Smooth muscle cell (in vitro differentiated cells): ENCODE measurements at regions not wholly inside any gene's neighbourhood (a gene's known extent, or its start where the extent isn't known, plus 50 kb on each side); places are given as distances from the start of the nearest gene placed in this dataset.
"Not testable (repeated sequence)": the region's sequence is repeated elsewhere in the genome, so short reads cannot be mapped to it uniquely, and the experiment has no call there.

Source experiments
- DNase-seq: peaks from one replicate; lab custom pipeline; 2025; ENCODE audit not compliant: unreplicated experiment; lab: John Stamatoyannopoulos, UW
- H2AFZ ChIP-seq: fragments of 200-600 bp; sonication (generic); 2 replicates; pipeline ENCODE4 v1.6.0; 2016; ENCODE audit warnings: antibody characterized with exemption, low read depth, mild to moderate bottlenecking
- H3F3A ChIP-seq: fragments of 200-600 bp; sonication (generic); 2 replicates; pipeline ENCODE4 v1.6.0; 2017; ENCODE audit warnings: antibody characterized with exemption, low read depth
- H3K27ac ChIP-seq: fragments of 200-600 bp; sonication (generic); 2 replicates; pipeline ENCODE4 v1.5.1; 2016; ENCODE audit warnings: low read depth, mild to moderate bottlenecking
- H3K27me3 ChIP-seq: fragments of 200-600 bp; sonication (generic); 2 replicates; pipeline ENCODE4 v1.6.1; 2016; ENCODE audit warnings: low read depth, mild to moderate bottlenecking
- H3K36me3 ChIP-seq: fragments of 200-600 bp; sonication (generic); 2 replicates; pipeline ENCODE4 v1.5.1; 2016; ENCODE audit warnings: low read depth
- H3K4me1 ChIP-seq: fragments of 200-600 bp; sonication (generic); 2 replicates; pipeline ENCODE4 v1.5.1; 2016; ENCODE audit warnings: low read depth
- H3K4me2 ChIP-seq: fragments of 200-600 bp; sonication (generic); 2 replicates; pipeline ENCODE4 v1.6.0; 2016; ENCODE audit warnings: mild to moderate bottlenecking
- H3K4me3 ChIP-seq: fragments of 200-600 bp; sonication (generic); 2 replicates; pipeline ENCODE4 v1.5.1; 2016; ENCODE audit warnings: mild to moderate bottlenecking
- H3K79me2 ChIP-seq: fragments of 200-600 bp; sonication (generic); 2 replicates; pipeline ENCODE4 v1.6.0; 2016; ENCODE audit warnings: low read depth, mild to moderate bottlenecking
- H3K9ac ChIP-seq: fragments of 200-600 bp; sonication (generic); 2 replicates; pipeline ENCODE4 v1.6.0; 2016; ENCODE audit warnings: low read depth
- H3K9me3 ChIP-seq: fragments of 200-600 bp; sonication (generic); replicated peaks from 2 replicates; pipeline ENCODE4 v1.5.1; 2016; ENCODE audit warnings: low read depth
- H4K20me1 ChIP-seq: fragments of 200-600 bp; sonication (generic); 2 replicates; pipeline ENCODE4 v1.6.0; 2016; ENCODE audit warnings: low read depth
- WGBS: methylation state at CpG from one replicate; pipeline ENCODE4 v1.1.7; 2016; ENCODE audit warnings: low lambda C conversion rate; 5-methylcytosine and 5-hydroxymethylcytosine counted together

DNA sequence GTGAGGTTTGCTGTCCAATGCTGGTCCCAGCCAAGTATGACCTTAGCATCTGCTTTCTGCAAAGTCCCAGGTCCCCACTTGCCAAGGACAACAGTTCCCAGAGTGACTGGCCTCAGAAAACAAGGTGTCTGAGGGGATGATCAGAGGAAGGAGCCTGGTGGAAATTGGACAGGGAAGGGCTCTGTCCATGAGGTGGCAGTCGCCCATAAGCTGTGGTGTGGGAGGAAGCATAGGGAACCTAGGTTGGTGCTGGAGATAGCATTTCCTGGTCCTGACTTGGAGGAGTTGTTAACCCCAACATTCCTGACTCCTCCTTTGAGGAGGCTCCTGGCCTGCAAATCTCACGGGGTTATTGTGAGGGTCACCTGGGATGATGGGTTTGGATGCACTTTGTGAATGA lies 77.8 kb downstream of the LIMS4 start:
- not testable (repeated sequence) for H3K4me3 ChIP-seq, H2AFZ ChIP-seq, H3K27ac ChIP-seq, H3K36me3 ChIP-seq, H3K27me3 ChIP-seq, H3K9ac ChIP-seq, H3K4me1 ChIP-seq, H3K4me2 ChIP-seq, DNase-seq, H3K9me3 ChIP-seq, H3F3A ChIP-seq, H3K79me2 ChIP-seq, H4K20me1 ChIP-seq
- no CpG with 5 or more reads among the region's 2 CpGs for WGBS

DNA sequence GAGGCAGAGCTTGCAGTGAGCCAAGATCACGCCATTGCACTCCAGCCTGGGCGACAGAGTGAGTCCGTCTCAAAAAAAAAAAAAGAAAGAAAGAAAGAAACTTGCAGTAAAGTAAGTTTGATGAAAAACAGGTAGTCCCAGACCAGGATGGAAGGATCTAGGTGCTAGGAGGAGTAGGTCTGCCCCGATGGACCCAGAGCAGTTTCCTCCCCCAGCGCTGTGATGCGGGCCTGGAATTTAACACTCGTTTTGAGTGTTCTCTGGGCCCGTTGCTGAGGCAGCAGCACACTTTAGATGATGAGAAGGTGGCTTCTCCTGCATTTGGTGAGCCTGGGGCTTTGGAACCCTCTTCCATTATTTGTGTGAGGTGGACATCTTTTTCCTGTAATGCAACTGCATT lies 80.2 kb downstream of the LIMS4 start:
- H3K9me3 ChIP-seq, H3K27ac ChIP-seq, H3K27me3 ChIP-seq, H4K20me1 ChIP-seq, H3F3A ChIP-seq, H3K4me2 ChIP-seq, H3K4me3 ChIP-seq, DNase-seq, H3K4me1 ChIP-seq, H2AFZ ChIP-seq, H3K36me3 ChIP-seq, H3K79me2 ChIP-seq, H3K9ac ChIP-seq: not testable (repeated sequence)
- whole genome bisulfite sequencing, result 89% methylated on average over 5 of the region's 8 CpGs

DNA sequence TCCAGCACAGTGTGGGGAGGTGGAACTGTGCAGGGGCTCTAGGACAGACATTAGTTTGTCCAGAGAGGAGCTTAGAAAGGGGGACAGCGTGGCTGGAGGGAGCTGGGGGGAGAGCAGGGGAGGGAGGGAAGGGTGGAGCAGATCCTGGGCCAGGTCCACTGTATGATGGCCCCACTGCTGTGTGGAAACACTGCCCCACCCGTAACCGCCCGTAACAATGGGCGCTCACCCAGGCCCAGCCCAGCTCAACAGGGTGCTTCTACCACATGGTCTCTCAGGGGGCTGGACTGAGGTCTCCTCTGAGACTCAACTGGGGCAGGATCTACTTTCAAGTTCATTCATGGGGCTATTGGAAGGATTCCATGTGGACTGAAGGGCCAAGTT lies 81.6 kb downstream of the LIMS4 start:
- not testable (repeated sequence) for H3K4me3 ChIP-seq, H2AFZ ChIP-seq, H3K79me2 ChIP-seq, H4K20me1 ChIP-seq, DNase-seq, H3K9me3 ChIP-seq, H3K27ac ChIP-seq, H3F3A ChIP-seq, H3K27me3 ChIP-seq, H3K9ac ChIP-seq, H3K4me2 ChIP-seq, H3K4me1 ChIP-seq, H3K36me3 ChIP-seq
- WGBS, result no CpG with 5 or more reads among the region's 5 CpGs

DNA sequence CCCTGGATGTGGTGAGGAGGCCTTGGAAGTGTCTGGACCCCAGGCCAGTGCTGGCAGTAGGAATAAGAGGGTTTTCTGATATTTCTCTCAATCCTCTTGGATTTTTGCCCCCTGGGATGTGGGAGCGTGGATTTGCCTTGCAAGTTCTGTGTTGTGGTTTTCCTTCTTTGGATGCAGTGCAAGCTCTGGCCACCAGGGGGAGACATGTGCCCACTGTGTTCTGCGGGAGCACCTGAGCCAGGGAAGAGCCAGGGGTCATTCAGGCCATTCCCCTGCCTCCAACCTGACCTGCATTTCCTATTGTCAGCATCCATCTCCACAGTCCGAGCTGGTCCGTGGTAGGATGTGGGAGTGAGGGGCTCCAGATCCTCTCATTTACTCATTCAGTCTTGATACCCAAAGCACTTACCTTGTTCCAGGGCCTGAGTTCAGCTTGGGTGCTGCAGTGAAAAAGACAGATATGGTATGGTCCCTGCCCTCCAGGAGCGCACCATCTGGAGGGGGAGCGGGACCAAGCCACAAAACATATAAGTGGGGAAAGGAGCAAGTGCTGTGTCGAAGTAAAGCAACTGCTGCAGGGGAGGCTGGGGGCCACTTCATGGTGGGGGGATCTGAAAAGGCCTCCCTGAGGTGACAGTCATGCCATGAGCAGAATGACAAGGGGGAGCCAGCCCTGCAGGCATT lies 82.1 kb downstream of the LIMS4 start:
- H3K27ac ChIP-seq, DNase-seq, H3K4me3 ChIP-seq, H3F3A ChIP-seq, H2AFZ ChIP-seq, H3K9ac ChIP-seq, H3K27me3 ChIP-seq, H3K4me2 ChIP-seq, H4K20me1 ChIP-seq, H3K9me3 ChIP-seq, H3K36me3 ChIP-seq, H3K79me2 ChIP-seq, H3K4me1 ChIP-seq: not testable (repeated sequence)
- WGBS, result 70% methylated on average over 5 of the region's 7 CpGs

DNA sequence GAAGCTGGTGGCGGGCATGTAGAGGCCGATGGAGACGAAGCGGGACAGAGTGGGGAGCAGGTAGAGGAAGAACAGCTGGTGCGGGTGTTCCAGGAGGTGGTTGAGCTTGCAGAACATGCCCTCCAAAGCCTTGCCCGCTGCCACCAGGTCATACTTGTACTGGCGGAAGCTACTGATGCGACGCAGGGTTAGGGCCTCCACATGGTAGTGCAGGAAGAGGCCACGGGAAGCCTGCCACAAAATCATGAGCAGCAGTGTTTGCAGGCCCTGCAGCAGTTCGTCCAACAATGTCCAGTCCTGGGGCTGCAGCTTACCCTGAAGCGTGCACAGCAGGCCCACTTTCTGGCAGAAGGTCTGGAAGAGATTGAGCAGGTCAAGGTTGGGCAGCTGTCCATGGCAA lies 85.6 kb downstream of the LIMS4 start:
- H3F3A ChIP-seq, DNase-seq, H3K9me3 ChIP-seq, H3K4me1 ChIP-seq, H3K27ac ChIP-seq, H3K79me2 ChIP-seq, H3K9ac ChIP-seq, H3K4me2 ChIP-seq, H2AFZ ChIP-seq, H3K36me3 ChIP-seq, H3K4me3 ChIP-seq, H3K27me3 ChIP-seq, H4K20me1 ChIP-seq: not testable (repeated sequence)
- WGBS, result 97% methylated on average over 7 of the region's 12 CpGs

DNA sequence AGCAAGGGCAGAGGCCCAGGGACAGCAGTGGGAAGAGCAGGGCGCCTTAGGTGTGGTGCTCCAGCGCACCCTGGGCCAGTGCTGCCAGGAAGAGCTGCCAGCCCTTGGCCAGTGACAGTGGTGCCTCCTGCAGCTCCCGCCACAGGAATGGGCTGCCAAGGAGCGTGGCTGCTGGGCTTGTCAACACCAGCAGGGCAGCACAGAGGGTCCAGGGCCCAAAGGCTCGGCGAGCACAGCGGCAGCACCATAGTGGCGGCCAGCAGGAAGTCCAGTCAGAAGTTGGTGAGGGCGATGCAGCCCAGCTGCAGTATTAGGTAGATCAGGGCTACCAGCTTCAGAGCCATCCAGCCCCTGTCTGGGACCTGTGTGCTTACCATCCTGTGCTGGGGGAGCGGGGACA lies 86.1 kb downstream of the LIMS4 start:
- H3K27ac ChIP-seq, H4K20me1 ChIP-seq, H3K4me1 ChIP-seq, DNase-seq, H2AFZ ChIP-seq, H3F3A ChIP-seq, H3K9ac ChIP-seq, H3K4me2 ChIP-seq, H3K27me3 ChIP-seq, H3K4me3 ChIP-seq, H3K36me3 ChIP-seq, H3K79me2 ChIP-seq, H3K9me3 ChIP-seq: not testable (repeated sequence)
- 97% methylated on average over 8 of the region's 10 CpGs for WGBS

DNA sequence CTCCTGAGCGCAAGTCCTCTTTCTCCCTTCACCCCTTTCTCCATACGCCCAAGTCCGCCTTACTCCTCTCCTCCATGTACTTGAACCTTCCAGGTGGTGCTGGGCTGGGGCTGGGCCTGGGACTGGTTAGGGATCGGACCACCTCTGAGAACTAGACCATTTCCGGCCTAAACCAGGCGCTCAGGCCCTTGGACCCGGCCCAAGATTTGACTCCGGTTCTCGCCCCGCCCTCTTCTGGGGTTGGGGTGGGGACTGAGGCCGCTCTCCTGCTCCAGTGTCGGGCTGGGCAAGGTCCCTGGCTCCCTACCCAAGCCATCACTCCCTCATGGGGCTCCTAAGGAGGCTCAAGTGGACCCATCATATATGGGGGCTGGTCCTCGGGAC lies 87.9 kb downstream of the LIMS4 start:
- H3K9ac ChIP-seq, H3K4me1 ChIP-seq, H3K27ac ChIP-seq, H3K9me3 ChIP-seq, H3F3A ChIP-seq, H3K27me3 ChIP-seq, DNase-seq, H3K36me3 ChIP-seq, H3K79me2 ChIP-seq, H2AFZ ChIP-seq, H4K20me1 ChIP-seq, H3K4me2 ChIP-seq, H3K4me3 ChIP-seq: not testable (repeated sequence)
- 100% methylated on average over 1 of the region's 13 CpGs for WGBS

DNA sequence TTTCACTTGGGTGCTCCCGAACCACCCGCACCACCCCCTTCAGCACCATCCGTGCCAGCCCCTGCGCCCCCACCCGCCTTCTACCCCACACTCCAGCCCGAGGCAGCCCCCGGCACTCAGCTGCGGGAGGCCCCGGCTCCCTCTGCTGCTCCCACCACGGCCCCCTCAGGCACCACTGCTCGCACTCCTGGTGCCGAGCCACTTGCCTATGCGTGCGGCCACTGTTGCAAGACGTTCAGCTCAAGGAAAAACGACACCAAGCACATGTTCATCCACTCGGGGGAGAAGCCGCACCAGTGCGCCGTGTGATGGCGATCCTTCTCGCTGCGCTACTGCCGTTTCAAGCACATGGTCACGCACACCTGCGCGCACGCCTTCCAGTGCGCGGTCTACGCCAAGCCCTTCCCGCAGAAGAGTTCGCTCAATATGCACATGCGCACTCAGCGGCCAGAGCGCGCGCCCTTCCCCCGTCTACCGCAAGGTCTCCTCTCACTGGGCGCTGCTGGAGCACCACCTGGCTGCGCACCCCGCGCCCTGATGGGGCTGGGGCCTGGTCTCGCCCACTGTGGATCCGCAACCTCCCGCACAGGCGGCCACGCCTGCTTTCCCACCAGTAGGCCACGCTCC lies 88.4 kb downstream of the LIMS4 start:
- not testable (repeated sequence) for H3F3A ChIP-seq, H3K4me1 ChIP-seq, H3K36me3 ChIP-seq, H3K79me2 ChIP-seq, H3K4me3 ChIP-seq, H3K9me3 ChIP-seq, H3K27ac ChIP-seq, H3K9ac ChIP-seq, H4K20me1 ChIP-seq, H3K4me2 ChIP-seq, H3K27me3 ChIP-seq, H2AFZ ChIP-seq, DNase-seq
- no CpG with 5 or more reads among the region's 50 CpGs for WGBS
